ENCODE measurements at regions not wholly inside any gene's neighbourhood (a gene's known extent, or its start where the extent isn't known, plus 50 kb on each side); places are given as distances from the start of the nearest gene placed in this dataset.

GRCh38 chr11:70502677-70503467 is 104.5 kb downstream of the CTTN start:
- no peak for TF ChIP-seq CTCF (IDR thresholded peaks at IDR 0.05; ENCODE audit: control extremely low read depth, extremely low read depth)
- WGBS, 2 donors, result 86 to 88% methylated on average over 15 of the region's 15 CpGs
- H3K27me3 ChIP-seq (ENCODE audit: control insufficient read depth in 3 of 3, insufficient read depth in 3 of 3, low read length in 2 of 3), result no peaks in the 10 kb centered on the region
- no peaks in the 10 kb centered on the region for H3K36me3 ChIP-seq (ENCODE audit: control insufficient read depth in 4 of 4, insufficient read depth in 4 of 4, low read length in 4 of 4)
- H3K9me3 ChIP-seq (ENCODE audit: control insufficient read depth in 4 of 4, insufficient read depth in 3 of 4, low read length in 3 of 4), result no peaks in the 10 kb centered on the region
- no peak overlapping the region for H3K27ac ChIP-seq (ENCODE audit: low read depth in 1 of 2, low read length in 1 of 2)
- DNase-seq, result no peak
- no peak overlapping the region for H3K9ac ChIP-seq (ENCODE audit: insufficient read depth in 1 of 2, low read length in 2 of 2)
- ATAC-seq (ENCODE audit: insufficient read depth, low FRiP score), result no peak
- peaks cover 0 to 5% (median 0%) of the 10 kb centered on the region in 5 donors for H3K4me1 ChIP-seq (ENCODE audit: control insufficient read depth in 5 of 5, insufficient read depth in 5 of 5, low read length in 5 of 5)
- H3K4me3 ChIP-seq, result no peak overlapping the region

- DNase-seq (no peak), ATAC-seq (ENCODE audit: insufficient read depth, low FRiP score) (no peak)
- WGBS, 2 donors, result 87 to 88% methylated on average over 14 of the region's 14 CpGs
- TF ChIP-seq CTCF (IDR thresholded peaks at IDR 0.05; ENCODE audit: control extremely low read depth, extremely low read depth), result no peak
- Histone ChIP-seq H3K9ac (ENCODE audit: insufficient read depth in 1 of 2, low read length in 2 of 2) (no peak overlapping the region), H3K9me3 (ENCODE audit: control insufficient read depth in 4 of 4, insufficient read depth in 3 of 4, low read length in 3 of 4) (peaks cover 0 to 2% (median 0%) of the 10 kb centered on the region in 4 donors), H3K36me3 (ENCODE audit: control insufficient read depth in 4 of 4, insufficient read depth in 4 of 4, low read length in 4 of 4) (no peaks in the 10 kb centered on the region), H3K4me3 (no peak overlapping the region), H3K27me3 (ENCODE audit: control insufficient read depth in 3 of 3, insufficient read depth in 3 of 3, low read length in 2 of 3) (no peaks in the 10 kb centered on the region), H3K4me1 (ENCODE audit: control insufficient read depth in 5 of 5, insufficient read depth in 5 of 5, low read length in 5 of 5) (no peaks in the 10 kb centered on the region), H3K27ac (ENCODE audit: low read depth in 1 of 2, low read length in 1 of 2) (no peak overlapping the region)
These were observed 105.3 kb downstream of the CTTN start for GRCh38 chr11:70503468-70504221.

GRCh38 chr11:70504246-70505020 is 106.1 kb downstream of the CTTN start:
- peaks cover 0 to 2% (median 0%) of the 10 kb centered on the region in 4 donors for H3K9me3 ChIP-seq (ENCODE audit: control insufficient read depth in 4 of 4, insufficient read depth in 3 of 4, low read length in 3 of 4)
- H3K27me3 ChIP-seq (ENCODE audit: control insufficient read depth in 3 of 3, insufficient read depth in 3 of 3, low read length in 2 of 3), result no peaks in the 10 kb centered on the region
- DNase-seq (no peak), ATAC-seq (ENCODE audit: insufficient read depth, low FRiP score) (no peak)
- H3K4me1 ChIP-seq (ENCODE audit: control insufficient read depth in 5 of 5, insufficient read depth in 5 of 5, low read length in 5 of 5), result no peaks in the 10 kb centered on the region
- TF ChIP-seq CTCF (IDR thresholded peaks at IDR 0.05; ENCODE audit: control extremely low read depth, extremely low read depth), result no peak
- H3K4me3 ChIP-seq, result no peak overlapping the region
- H3K9ac ChIP-seq (ENCODE audit: insufficient read depth in 1 of 2, low read length in 2 of 2), result no peak overlapping the region
- no peaks in the 10 kb centered on the region for H3K36me3 ChIP-seq (ENCODE audit: control insufficient read depth in 4 of 4, insufficient read depth in 4 of 4, low read length in 4 of 4)
- 95% methylated on average over 19 of the region's 19 CpGs for WGBS, 2 donors
- no peak overlapping the region for H3K27ac ChIP-seq (ENCODE audit: low read depth in 1 of 2, low read length in 1 of 2)

Measured in lung (tissue), 11 donors.